ENCODE measurements at regions not wholly inside any gene's neighbourhood (a gene's known extent, or its start where the extent isn't known, plus 50 kb on each side); places are given as distances from the start of the nearest gene placed in this dataset.

GRCh38 chr18:51340332-51340731 lies 142.9 kb upstream of the MEX3C start:
- peaks cover 43% of the 10 kb centered on the region for H3K4me1 Mint-ChIP-seq (ENCODE audit: low read depth)
- H3K36me3 Mint-ChIP-seq (ENCODE audit: low read depth): no peaks in the 10 kb centered on the region
- H3K27ac Mint-ChIP-seq (ENCODE audit: unreplicated experiment): no peak overlapping the region
- no peaks in the 10 kb centered on the region for H3K27me3 Mint-ChIP-seq (ENCODE audit: low read depth)
- no peak for DNase-seq (ENCODE audit: low spot score)
- no peak overlapping the region for H3K4me3 Mint-ChIP-seq (ENCODE audit: unreplicated experiment)
- no peak for TF ChIP-seq CTCF (IDR thresholded peaks at IDR 0.05)
- H3K9me3 Mint-ChIP-seq (ENCODE audit: low read depth): peaks cover 6% of the 10 kb centered on the region

- no peaks in the 10 kb centered on the region for H3K27me3 Mint-ChIP-seq (ENCODE audit: low read depth)
- TF ChIP-seq CTCF (IDR thresholded peaks at IDR 0.05): no peak
- H3K4me3 Mint-ChIP-seq (ENCODE audit: unreplicated experiment): no peak overlapping the region
- H3K9me3 Mint-ChIP-seq (ENCODE audit: low read depth): peaks cover 3% of the 10 kb centered on the region
- no peaks in the 10 kb centered on the region for H3K36me3 Mint-ChIP-seq (ENCODE audit: low read depth)
- H3K27ac Mint-ChIP-seq (ENCODE audit: unreplicated experiment): no peak overlapping the region
- peaks cover 28% of the 10 kb centered on the region for H3K4me1 Mint-ChIP-seq (ENCODE audit: low read depth)
- no peak for DNase-seq (ENCODE audit: low spot score)
Measured at GRCh38 chr18:51342815-51343214, 145.3 kb upstream of the MEX3C start.

- Mint-ChIP-seq H3K4me1 (ENCODE audit: low read depth) (peaks cover 8% of the 10 kb centered on the region), H3K27me3 (ENCODE audit: low read depth) (no peaks in the 10 kb centered on the region), H3K27ac (ENCODE audit: unreplicated experiment) (no peak overlapping the region), H3K36me3 (ENCODE audit: low read depth) (no peaks in the 10 kb centered on the region), H3K4me3 (ENCODE audit: unreplicated experiment) (no peak overlapping the region), H3K9me3 (ENCODE audit: low read depth) (peaks cover 3% of the 10 kb centered on the region)
- no peak for DNase-seq (ENCODE audit: low spot score)
- TF ChIP-seq CTCF (IDR thresholded peaks at IDR 0.05): no peak
Measured at GRCh38 chr18:51345848-51346391, 148.4 kb upstream of the MEX3C start.

GRCh38 chr18:51346404-51346803 lies 148.9 kb upstream of the MEX3C start:
- Mint-ChIP-seq H3K4me3 (ENCODE audit: unreplicated experiment) (no peak overlapping the region), H3K36me3 (ENCODE audit: low read depth) (no peaks in the 10 kb centered on the region), H3K4me1 (ENCODE audit: low read depth) (peaks cover 8% of the 10 kb centered on the region), H3K9me3 (ENCODE audit: low read depth) (peaks cover 3% of the 10 kb centered on the region), H3K27ac (ENCODE audit: unreplicated experiment) (no peak overlapping the region), H3K27me3 (ENCODE audit: low read depth) (no peaks in the 10 kb centered on the region)
- DNase-seq (ENCODE audit: low spot score): no peak
- TF ChIP-seq CTCF (IDR thresholded peaks at IDR 0.05): no peak

GRCh38 chr18:51350081-51350480 lies 152.6 kb upstream of the MEX3C start:
- H3K9me3 Mint-ChIP-seq (ENCODE audit: low read depth): no peaks in the 10 kb centered on the region
- H3K4me3 Mint-ChIP-seq (ENCODE audit: unreplicated experiment): no peak overlapping the region
- peaks cover 6% of the 10 kb centered on the region for H3K27me3 Mint-ChIP-seq (ENCODE audit: low read depth)
- no peak for DNase-seq (ENCODE audit: low spot score)
- no peaks in the 10 kb centered on the region for H3K36me3 Mint-ChIP-seq (ENCODE audit: low read depth)
- H3K27ac Mint-ChIP-seq (ENCODE audit: unreplicated experiment): no peak overlapping the region
- H3K4me1 Mint-ChIP-seq (ENCODE audit: low read depth): peaks cover 8% of the 10 kb centered on the region
- no peak for TF ChIP-seq CTCF (IDR thresholded peaks at IDR 0.05)
